Fibroblast of pulmonary artery (primary cell): ENCODE measurements at regions not wholly inside any gene's neighbourhood (a gene's known extent, or its start where the extent isn't known, plus 50 kb on each side); places are given as distances from the start of the nearest gene placed in this dataset.

Experiments
- DNase-seq: peaks from one replicate; pipeline ENCODE4 v3.0.0-alpha.2; 2010; ENCODE audit warnings: low read depth
- H3K4me3 ChIP-seq: replicated peaks from 2 replicates; pipeline ENCODE4 v1.5.1; 2011; ENCODE audit warnings: low read depth, mild to moderate bottlenecking, control low read depth, low read length, moderate library complexity
- TF ChIP-seq, protein P1 (sequence below): IDR thresholded peaks from 2 replicates; pipeline ENCODE4 v1.5.1; 2011; ENCODE audit warnings: mild to moderate bottlenecking, control low read depth, low read length, inconsistent platforms; ENCODE audit errors: missing control alignments

DNA sequence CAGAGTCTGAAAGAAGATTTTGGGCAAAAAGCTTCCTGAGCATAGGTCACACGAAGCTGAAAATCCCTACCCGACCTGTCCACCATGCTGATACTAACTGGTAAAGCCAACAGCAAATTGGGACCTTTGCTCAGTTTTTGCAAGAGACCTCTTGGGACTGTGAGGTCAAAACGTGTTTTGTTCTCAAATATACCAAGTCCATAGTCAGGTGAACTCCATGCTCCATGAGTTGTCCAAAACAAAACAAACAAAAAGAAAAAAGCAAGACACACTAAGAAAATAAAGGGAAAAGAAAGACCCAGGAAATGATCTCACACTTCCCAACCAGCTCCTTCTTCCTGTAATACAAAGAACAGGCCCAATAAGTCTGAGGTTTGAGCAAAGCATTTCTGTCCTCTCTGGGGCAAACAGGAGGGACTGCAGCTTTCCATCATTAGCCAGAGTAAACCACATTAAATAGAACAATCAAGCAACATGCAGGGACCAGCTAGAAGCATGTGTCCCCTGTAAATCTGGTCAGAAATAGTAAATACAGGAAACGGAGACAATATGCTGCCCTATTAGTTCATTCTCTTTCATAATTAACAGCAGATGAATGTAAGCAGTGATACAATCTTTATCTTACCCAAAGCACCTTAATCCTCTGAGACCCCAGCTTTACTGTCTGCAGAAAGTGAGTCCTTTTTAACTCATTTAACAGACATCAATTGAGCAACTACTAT lies 125.0 kb upstream of the LIPC start:
- TF ChIP-seq, protein P1, sequence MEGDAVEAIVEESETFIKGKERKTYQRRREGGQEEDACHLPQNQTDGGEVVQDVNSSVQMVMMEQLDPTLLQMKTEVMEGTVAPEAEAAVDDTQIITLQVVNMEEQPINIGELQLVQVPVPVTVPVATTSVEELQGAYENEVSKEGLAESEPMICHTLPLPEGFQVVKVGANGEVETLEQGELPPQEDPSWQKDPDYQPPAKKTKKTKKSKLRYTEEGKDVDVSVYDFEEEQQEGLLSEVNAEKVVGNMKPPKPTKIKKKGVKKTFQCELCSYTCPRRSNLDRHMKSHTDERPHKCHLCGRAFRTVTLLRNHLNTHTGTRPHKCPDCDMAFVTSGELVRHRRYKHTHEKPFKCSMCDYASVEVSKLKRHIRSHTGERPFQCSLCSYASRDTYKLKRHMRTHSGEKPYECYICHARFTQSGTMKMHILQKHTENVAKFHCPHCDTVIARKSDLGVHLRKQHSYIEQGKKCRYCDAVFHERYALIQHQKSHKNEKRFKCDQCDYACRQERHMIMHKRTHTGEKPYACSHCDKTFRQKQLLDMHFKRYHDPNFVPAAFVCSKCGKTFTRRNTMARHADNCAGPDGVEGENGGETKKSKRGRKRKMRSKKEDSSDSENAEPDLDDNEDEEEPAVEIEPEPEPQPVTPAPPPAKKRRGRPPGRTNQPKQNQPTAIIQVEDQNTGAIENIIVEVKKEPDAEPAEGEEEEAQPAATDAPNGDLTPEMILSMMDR, result no peak
- no peak overlapping the region for H3K4me3 ChIP-seq
- DNase-seq, result peak; percentile 31

DNA sequence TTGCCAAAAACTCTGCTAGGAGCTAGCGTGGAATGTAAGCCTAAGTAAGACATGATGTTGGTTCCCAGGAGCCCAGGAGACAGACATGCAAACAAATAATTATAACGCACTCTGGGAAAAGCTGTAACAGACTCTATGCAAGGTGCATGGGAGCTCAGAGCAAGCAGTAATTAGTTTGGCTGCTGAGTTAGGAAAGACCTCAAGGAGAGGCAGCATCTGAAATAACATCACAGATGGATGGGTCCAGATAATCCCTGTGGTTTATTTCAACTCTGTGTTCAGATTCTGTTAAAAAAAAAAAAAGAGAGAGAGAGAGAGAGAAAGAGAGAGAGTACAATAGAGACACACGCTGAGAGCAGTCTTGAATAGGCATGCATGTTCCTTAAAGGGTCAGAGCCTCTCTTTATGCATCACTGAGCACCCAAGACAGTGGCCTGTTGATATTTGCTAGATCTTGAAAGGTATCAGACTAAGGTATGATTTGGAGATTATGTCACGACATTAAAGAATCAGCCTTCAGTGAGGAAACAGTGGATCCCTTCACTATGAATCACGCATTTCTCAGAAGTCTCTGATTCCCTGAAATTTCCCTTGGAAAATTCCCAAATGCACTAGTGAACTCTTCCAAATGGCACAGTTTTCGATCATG lies 124.4 kb upstream of the LIPC start:
- TF ChIP-seq, protein P1, result no peak
- peak; percentile 66 for DNase-seq

DNA sequence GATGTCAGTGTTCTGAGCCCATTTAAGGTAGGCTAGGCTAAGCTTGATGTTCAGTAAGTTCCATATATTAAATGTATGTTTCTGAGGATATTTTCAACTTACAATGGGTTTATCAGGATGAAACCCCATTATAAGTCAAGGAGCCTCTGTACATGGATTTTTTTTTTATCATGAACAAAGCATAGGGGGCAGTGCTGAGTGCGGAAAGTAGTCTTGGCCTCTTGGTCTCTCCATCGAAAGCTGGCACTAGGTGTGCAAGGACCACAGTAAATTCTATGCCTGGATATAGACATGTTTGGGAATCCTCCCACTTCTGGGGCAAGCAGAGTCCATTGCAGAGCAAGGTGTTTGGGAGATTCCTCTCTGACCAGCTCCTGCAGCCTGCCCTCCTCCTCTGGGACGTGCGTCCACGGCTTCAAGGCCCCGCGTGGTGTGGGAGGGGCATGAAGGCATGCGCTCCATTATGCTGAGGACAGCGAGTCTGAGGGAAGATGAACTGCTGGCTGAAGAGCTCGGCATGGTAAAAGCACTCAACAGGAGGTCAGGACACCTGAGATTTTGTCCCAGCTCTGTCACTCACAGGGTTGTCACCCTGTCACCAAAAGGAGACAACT lies 122.9 kb upstream of the LIPC start:
- TF ChIP-seq, protein P1, result no peak

More for the DNA sequence above, 124.4 kb upstream of the LIPC start:
- H3K4me3 ChIP-seq, result no peak overlapping the region

DNA sequence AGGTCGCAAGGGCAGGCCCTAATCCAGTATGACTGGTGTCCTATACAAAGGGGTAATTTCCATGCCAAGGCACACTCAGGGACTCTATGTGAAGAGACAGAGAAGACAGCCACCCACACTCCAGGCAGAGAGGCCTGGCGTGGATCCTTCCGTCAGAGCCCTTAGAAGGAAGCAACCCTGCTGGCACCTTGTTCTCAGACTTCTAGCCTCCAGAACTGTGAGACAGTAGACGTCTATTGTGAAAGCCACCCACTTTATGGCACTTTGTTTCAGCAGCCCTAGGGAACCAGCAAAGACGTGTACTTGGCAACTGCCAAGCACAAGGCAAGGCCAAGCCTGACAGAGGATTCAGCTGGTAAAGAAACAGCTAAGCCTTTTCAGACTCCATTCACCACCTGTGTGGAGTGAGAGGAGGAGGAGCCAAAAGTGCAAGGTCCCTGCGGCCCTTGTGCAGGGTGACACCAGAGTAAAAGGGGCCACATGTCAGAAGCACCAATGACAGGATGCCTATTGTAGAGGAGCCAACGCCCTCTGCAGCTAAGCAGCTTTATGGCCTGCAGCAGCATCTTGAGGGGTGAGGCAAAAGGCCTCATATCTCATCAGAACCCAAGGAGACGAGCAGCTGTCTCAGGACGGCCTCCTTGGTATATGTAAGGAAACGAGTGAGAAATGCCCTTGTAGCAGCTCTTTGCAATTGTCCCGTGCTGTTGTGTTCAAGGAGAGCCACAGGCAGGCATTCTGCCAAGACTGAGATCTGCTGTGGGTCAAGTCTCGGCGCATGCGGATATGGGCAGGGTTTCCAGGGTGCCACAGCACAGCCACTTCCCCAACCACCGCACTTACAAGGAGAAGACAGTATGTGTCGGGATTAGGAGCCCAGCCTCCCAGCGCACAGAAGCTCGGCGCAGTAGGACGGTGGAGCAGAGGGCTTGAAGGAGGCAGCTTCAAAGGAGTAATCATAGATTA lies 121.5 kb upstream of the LIPC start:
- no peak overlapping the region for H3K4me3 ChIP-seq
- no peak for DNase-seq
- TF ChIP-seq, protein P1, result no peak

More for the DNA sequence above, 122.9 kb upstream of the LIPC start:
- H3K4me3 ChIP-seq, result no peak overlapping the region
- no peak for DNase-seq

DNA sequence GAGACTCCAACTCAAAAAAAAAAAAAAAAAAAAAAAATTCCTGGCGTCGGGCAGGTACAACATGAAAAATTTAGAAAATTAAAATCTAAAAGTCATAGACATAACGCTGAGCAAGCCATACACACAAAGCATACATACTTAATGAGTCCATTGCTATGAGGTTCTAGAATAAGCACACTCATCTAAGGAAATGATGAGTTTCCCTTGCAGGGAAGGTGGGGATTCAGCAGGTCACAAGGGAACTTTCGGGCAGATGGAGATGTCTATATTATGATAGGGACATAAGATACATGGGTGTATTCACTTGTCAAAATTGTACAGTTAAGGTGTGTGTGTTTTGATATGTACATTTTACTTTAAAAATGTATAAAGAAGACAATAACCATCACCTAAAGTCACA lies 120.2 kb upstream of the LIPC start:
- no peak for DNase-seq
- H3K4me3 ChIP-seq, result no peak overlapping the region
- TF ChIP-seq, protein P1, result no peak

DNA sequence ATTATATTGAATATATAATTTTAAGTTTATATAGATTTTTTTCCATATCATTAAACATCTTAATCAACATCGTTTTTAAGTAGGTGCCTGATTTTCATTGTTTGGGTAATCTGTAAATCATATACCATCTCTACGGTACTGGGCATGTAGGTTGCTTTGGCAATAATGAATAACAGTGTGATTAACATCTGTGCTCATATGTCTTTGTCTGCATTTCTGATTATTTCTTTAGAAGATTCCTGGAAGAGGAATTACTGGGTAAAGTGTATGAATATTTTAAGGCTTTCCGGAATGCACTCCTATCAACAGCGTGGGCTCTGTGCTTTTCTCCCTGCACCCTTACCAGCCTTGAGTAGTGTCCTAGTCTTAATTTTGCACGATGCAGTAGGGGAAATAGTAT lies 119.8 kb upstream of the LIPC start:
- H3K4me3 ChIP-seq, result no peak overlapping the region
- TF ChIP-seq, protein P1, result no peak
- DNase-seq, result no peak
